ENCODE measurements at regions not wholly inside any gene's neighbourhood (a gene's known extent, or its start where the extent isn't known, plus 50 kb on each side); places are given as distances from the start of the nearest gene placed in this dataset.

GRCh38 chr10:44068716-44069482 lies 316.0 kb downstream of the CXCL12 start:
- TF ChIP-seq POLR2A (IDR thresholded peaks at IDR 0.05; ENCODE audit: low read length) (no peak), GATA1 (IDR thresholded peaks at IDR 0.05; ENCODE audit: low read depth, low read length) (no peak)
